ENCODE measurements at regions not wholly inside any gene's neighbourhood (a gene's known extent, or its start where the extent isn't known, plus 50 kb on each side); places are given as distances from the start of the nearest gene placed in this dataset.

DNA sequence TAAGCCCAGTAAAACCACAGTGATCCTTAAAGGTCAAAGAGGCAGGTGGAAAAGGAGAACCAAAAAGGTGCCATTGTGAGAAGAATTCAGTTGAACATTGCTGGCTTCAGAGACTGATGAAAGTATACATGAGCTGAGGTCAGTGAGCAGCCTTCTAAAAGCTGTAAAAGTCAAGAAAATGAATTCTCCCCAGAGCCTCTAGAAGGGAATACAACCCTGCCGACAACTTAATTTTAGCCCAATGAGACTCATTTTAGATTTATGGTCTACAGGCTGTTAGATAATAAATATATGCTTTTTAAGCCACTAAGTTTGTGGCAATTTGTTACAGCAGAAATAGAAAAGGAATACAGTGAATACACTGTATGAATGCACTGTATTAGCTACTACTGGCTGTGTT, 911.4 kb downstream of the TRIB2 start:
- TF ChIP-seq CTCF (IDR thresholded peaks at IDR 0.05) (no peak), POLR2AphosphoS5 (IDR thresholded peaks at IDR 0.05) (no peak), EP300 (IDR thresholded peaks at IDR 0.05) (no peak), POLR2A (IDR thresholded peaks at IDR 0.05; ENCODE audit: low read depth) (no peak)
